C1 segment of cervical spinal cord (tissue), 14 donors: ENCODE measurements at regions not wholly inside any gene's neighbourhood (a gene's known extent, or its start where the extent isn't known, plus 50 kb on each side); places are given as distances from the start of the nearest gene placed in this dataset.
A peak's percentile ranks its signal among the peaks of the same experiment; 100 is the strongest.

Experiments
- DNase-seq, 14 donors: peaks; one replicate each; lab custom pipeline; 2025; lab: John Stamatoyannopoulos, UW

DNA sequence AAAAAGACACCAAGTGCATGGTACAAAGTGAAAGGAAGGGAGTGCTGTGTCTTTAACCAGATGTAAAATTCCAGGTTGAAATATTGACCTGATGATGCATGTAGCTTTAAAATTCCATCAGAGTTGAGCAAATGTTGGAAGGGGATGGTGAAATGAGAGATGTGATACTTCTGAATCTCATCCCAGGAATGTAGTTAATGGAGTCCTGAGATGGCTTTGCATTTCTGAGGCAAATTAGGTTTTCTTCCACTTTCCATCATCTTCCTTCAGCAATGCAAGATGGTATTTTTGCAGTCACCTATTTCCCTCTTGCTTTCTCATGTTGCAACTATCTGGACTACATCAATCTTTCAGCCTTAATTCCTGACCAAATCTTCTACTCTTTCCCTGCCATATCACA is 194.1 kb upstream of the MIR17HG start:
- no peak for DNase-seq

DNA sequence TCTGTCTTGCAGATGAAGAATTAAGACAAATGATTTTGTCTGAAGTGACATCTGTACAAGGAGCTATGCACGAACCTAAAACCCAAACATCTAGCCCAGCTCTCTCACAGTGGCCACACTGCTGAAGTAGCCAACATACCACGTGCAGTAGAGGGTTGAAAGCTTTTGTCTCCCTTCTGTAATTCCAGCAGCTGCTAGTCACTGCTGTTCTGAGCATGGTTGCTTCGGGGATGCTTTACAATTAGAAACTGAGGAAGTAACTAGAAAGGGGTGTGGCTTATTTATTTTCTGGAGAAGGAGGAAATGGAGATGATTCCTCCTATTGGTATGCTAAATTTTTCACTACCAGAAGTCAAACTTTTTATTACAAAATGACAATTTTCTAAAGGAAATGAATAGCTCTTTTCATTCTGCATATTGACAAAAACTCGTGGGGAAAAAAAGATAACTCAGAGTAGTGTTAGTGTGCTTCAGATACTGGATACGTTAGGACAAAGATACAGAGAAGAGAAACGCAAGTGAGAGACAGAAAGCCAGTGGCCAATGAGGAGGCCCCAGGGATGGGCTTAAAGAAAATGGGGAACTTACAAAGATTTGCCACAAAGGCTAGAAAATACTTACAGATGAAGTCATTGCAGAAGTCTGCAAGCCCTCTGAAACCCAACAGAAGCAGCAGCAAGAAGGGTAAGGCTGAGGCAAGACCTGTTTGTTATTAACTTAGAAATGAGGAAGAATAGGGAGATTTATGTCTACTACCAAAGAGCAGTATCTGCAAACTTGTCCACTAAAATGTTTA is 192.7 kb upstream of the MIR17HG start:
- peak in 1 of 14 donors; percentile 8 for DNase-seq

DNA sequence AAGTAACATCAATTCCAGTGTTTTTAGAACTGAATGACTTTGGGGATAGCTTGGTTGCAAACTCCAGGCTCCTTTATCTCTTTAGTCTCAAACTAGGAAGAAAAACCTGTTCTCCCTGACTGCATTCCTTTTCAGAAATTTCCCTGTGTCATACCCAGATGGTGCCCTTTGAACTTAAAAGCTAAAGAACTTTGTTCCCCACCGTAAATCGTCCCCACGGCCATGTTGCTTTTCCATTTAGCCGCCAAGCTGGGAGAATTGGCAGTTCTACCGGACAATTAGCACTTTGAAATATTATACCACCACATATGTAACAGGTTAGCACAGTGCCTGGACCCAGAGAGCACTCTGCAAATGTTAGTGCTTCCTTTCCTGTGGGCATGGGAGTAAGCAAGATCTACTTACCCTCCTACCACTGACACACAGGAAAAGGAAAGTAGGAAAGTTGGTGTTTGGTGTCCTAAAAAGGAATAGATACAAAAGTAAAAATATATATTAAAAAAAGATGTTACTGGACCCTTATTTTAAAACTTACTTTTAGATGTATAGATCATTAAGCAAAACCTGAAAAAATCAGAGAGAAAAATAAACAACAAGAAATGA is 191.9 kb upstream of the MIR17HG start:
- no peak for DNase-seq

DNA sequence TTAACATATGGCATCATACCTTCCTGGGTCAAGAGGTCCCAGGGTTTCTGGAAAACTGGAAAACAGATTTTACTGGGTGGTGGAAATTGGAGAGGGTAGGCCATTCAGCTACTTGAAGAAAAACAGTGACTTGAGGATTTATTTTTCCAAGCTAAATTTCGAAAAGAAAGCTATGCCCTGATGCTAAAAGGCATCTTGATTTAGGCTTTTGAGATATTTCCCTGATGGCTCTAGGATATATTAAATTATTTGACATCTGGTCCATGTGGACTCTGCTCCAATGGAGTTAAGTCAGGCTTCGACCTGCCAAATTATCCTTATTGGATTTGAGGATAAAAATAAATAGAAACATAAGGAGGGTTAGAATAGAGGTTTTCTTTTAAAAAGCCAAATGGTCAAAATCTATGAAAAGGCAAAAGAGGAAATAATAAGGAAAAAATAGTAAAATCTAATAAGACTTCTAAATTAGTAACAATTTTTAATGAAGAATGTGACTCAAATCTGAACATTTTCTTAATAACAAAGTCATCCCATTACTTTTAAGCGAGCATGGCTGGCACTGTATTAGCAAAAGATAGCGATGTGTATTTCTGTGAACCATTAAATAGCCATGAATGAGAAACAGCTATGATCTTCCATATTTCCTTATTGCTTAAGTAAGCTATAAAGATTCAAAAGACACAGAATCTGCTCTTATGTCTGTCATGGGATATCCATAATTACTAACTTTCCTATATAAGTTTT is 190.0 kb upstream of the MIR17HG start:
- no peak for DNase-seq

DNA sequence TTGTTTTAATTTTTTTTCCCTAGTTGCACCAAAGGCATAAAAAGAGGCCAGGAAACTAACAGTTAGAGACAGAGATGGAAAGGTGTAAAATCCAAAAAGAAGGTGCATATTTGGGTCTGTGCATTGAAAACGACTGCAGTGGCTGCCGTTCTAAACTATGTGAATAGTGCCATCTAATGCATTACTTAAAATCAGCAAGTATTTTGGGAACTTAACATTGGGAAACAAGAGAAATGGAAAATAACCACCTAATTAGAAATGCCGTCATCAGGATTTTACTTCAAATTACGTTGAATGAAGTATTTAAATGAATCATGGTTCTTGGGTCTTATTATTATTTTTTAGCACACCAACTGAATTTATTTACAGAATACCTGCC is 189.5 kb upstream of the MIR17HG start:
- no peak for DNase-seq

DNA sequence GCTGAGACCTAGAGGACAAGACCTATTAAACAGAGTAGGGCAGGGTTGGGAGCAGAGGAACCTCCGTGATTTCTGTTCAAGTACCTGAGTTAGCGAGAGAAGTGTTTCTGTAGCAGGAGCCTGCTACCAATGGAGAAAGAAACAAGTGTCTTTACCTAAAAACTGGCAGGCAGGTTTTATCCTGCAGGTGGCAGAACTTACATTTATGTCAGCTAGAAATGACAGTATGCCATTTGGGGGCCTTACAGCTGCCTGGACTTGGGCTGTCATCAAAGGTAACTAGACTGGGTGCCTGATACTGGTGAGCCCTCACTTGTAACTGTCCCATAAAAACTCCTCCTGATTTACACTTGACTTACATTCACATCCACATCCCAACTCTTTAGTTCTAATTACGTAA is 185.3 kb upstream of the MIR17HG start:
- no peak for DNase-seq

DNA sequence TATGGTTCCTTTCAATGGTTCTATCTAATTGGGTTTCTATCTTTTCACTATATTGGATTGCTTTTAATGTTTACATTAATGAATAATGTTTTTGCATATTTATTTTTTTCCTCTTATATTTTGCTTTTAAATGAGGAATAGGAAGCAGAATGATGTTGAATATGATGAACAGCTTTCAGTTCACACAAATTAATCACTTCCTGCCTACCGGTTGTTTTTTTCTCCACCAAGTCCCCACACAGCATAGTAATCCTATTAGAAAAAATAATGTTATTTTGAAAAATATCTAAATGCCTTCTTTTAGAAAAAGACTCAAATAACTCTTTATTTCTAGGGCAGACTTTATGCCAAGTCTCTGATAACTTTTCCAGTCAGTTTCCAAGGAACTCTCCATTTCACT is 184.9 kb upstream of the MIR17HG start:
- no peak for DNase-seq

DNA sequence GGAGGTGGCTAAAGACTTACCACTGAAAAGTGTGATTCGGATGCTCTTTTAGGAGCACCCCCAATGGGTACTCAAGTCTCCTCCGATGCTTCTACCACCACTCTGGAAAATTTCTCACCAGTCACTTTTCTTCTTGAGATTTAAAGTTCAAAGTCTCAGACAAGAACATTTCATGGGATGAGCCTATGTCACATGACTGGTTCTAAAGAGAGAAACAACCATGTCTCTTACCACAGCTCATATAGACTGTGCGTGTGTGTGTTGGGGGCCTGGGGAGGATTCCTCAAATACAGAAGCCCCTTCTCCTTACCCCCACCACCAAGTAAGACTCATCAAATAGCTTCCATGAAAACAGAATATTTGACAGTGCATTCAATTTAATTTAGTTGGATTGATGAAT is 181.7 kb upstream of the MIR17HG start:
- no peak for DNase-seq

DNA sequence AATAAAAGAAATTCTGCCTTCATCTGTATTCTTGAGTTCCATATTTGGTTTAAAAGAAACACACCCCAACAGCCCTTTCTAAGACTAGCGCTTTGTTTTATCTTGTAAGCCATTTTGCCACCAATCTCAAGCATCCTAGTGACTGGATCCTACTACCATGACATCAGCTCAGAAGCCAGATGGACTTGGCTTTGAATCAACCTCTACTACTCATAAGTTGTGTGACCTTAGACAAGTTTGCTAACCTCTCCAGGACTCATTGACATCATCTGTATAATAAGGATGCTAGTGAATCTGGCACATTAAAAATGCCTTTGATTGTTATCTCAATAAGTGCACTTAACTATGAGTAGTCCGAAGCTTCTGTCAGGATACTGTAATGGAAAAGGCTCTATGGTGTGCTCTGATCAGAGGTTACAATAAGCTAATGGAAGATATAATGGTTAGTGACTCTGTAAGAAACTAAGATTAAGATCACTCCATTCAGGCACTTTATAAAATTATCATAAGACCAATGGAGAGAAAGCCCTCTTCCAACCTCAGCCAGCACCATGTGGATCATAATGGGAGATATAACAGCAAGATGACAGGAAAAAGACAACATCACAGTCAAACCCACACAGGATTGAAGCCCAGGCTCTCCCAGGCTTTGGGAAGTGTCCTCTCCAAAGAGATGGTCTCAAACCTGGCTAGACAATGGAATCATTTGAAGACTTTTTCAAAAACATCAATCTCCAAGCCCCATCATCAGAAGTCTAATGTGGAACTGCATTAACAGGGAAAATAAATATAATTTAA is 180.6 kb upstream of the MIR17HG start:
- no peak for DNase-seq

DNA sequence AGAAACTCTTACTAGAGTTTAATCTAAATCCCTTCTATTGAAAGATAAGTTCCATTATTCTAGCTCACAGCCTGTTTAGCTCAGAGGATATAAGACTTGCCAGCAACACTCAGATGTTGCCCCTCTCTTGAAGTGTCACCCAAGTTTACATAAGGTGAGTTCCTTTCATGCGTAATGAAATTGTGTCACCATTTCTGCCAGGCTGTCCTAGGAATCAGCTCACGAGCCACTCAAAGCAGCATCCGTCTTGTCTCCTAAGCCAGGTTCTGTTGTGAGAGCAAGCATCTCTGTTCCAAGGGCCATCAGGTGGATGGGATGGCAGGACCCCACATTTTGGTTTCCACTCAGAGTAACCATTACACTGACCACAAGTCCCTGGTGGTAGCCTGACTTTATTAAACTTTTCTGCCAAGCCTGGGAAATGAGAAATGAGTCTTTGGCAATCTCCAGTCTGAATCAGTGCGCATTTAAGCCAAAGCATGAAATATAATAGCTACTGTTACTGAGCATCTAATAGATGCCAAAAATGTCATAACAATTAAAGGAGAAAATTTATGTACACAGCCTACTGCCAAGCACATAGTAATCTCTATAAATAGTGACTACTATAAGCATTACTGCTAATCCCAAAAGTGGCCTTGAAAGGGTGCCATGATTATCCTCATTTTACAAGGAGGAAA is 179.6 kb upstream of the MIR17HG start:
- DNase-seq = no peak

DNA sequence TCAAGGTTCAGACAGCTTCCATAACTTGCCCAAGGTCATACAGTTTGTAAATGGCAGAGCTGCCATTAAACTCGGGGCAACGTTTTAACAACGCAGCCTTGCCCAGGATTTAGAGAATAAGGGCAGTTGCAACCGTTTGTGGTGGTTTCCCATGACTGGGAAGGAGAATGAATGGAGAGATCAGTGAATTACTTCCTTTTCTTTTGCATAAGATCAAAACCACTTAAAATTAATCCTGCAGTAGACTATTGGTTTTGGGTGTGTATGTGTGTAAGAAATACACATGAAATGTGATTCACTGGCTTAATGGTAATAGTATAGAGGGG is 179.1 kb upstream of the MIR17HG start:
- no peak for DNase-seq

DNA sequence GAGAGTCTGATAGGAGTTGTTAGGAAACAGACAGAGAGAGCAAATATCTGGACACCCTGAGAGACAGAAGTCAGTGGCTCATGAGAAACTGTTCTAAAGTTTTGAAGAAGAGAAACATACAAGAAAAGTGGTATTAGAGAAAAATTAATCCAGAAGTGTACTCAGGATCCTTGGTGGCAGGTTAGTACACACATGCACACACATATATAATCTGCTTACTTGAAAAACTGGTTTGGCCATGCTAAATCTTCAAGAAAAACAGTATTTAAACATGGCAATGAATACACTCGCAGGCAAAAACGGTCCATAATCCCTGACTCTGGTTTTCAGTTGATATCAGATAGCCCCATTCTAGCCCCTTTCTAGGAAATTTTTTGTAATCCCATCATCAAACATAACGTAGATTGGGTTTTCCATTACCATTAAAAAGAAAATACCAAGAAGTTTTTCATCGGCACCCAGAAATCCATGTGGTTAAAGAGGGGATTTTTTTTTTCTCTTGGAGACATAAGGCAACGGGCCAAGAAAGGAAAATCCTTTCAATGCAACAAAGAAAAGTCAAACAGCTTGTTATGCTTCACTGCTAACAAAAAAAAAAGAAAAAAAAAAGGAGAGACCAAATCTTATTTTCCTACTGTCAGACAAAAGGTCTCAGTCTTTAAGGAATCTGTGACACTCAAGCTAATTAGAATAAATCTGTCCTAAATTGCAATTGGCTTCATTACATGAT is 178.0 kb upstream of the MIR17HG start:
- no peak for DNase-seq

DNA sequence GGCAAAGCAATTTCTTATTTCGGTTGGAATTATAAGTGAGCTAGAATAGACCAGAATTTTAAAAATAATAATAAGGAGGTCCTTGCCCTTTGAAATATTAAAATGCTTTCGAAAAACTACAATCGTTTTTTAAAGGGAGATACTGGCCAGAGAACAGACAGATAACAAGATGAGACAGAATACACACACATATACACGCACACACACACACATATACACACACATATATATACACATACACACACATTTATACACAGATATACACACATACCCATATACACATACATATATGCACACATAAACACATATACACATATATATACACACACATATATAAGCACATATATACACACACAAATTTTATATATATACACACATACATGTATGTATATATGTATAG is 175.3 kb upstream of the MIR17HG start:
- no peak for DNase-seq

DNA sequence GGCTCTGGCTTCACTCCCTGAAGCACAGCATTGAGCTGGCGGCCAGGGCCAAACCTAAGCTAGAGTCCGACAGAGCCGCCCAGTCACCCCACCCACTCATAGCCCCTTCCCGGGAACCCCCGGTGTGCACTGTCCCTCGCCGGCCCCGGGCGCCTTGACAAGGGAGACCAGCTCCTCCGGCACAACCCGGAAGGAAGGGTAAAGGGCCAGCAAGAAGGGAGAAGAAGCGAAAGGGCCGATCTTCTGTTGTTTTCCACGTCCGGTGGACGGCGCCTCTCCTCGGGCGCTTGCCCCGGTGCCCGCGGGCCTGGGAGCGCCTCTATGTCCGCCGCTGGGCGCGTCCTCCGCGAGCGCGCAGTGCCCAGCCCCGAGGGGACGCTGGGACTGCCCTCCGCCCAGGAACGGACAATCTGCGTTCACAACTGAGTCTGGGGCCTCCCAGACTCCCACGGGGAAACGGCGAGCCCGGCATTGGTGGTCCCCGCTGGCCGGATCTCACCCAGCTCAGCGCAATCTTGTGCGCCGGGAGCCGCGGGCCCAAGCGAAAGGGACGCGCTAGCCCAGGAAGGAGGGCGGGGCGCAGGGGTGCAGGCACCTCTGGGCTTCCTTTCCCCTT is 172.5 kb upstream of the MIR17HG start:
- DNase-seq = no peak

DNA sequence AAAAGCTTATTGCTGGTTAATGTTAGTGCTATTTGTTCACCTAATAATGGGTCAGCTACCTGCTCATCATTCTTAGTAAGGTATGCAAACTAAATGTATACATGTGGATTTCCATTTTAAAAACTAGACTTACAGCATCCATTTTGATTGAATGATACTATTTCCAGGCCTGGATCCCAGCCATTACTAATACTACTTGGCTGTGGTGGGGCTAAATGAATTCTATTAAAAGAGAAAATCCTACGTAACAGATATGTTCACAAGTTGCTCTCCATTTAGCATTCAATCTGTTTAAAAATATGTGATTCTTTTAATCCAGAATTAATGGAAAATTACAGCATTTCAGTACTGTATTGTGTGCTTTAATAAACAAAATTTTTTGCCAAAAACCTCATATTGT is 169.4 kb upstream of the MIR17HG start:
- no peak for DNase-seq

DNA sequence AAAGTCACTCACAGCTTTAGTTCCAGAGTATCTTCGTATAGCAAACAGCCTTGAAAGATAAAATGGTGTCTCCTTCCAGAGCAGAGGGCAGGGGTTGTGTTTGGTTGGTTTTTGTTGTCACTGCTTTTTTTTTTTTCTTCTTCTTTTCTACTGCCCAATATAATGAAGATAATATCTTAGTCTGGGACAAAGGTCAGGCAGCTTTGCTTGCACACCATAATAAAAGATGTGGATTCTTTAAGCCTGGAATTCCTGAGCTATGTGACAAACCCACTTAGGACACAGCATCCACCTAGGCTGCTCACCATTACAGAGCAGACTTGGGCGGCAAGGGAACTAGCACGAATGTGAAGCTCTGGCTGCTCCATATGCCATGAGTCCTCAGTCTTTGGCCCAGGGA is 165.6 kb upstream of the MIR17HG start:
- no peak for DNase-seq

DNA sequence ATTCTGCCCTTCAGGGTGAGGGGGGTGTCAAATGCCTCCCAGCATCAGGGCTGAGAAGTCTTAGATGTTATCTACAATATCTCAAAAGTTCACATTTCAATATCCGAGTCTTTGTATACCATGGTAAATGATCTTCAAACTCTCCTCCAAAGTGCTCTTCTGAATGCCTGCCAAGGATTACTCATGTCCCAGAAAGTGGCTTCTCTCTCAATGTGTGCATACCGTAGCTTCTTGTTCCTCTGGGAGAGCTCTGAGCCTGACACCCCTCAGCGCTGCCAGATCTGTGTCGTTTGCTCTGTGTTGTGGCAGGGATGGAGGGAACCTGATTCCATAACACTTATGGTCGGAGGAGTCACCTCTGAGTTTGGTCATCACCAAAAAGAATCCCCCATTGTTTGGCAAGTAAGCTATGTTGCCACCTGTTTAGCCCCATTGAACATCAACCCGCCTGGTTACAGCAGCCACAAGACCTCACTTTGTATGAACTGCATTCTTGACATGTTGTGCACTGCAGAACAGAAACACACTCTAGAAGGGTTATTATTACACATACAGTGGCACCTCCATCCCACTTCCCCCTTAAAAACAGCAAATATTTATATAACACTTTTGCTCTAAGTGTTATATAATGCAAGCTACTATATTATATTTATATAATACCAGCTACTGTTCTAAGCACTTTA is 163.1 kb upstream of the MIR17HG start:
- no peak for DNase-seq

DNA sequence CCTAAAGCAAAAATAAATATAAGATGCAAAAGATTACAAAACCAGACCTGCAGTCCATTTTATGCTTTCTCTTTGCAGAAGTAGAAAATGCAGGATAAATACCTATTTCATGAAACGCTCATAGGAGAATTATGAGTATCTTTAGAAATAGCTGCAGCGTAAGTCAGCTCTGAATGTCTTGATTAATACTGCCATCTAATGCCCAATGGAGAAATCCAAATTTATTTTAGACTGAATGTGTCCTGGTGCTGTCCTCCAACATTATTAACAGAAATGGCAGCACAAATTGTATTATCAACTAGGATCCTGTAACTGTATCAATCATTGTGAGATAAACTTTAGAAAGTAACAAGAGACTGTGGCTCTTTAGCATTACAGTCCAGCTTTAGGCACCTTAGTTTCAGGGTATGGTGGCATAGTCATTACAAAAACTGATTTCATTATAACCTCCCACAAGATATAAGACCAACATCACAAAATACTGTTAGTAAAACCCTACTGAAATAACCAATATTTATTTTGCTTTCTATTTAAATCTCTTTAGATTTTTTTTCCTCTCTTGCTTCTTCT is 162.1 kb upstream of the MIR17HG start:
- no peak for DNase-seq

DNA sequence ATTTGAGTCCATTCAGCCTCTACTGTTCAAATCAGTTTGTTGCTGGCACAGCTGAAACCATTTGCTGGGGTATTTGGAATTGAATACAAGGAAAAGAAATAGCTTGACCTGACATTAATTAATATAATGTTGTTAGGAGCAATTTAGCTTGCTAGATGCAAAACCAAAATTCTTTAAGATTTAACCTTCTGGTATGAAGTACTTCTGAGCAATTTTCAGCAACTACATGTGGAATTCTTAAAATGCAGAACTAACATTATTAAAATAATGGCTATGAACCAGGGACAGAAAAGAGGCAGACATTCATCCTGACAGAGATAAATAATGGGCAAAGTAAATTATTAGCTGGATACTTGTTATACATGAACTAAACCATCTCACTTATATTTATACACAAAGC is 160.0 kb upstream of the MIR17HG start:
- no peak for DNase-seq

DNA sequence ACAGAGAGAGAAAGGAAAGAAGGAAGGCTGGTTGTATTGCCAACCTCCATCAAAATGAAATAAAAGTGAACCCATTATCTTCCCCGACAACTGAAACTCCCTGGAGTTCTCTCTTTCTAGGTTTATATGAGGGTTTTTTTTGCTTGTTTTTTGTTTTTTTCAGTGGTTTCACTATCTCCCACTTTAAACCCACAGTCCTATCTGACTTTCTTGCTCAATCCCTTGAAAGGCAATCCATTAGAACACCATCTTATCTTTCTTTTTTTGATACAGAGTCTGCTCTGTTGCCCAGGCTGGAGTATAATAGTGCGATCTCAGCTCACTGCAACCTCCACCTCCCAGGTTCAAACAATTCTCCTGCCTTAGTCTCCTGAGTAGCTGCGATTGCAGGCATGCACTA is 158.0 kb upstream of the MIR17HG start:
- no peak for DNase-seq
